ENCODE measurements at regions not wholly inside any gene's neighbourhood (a gene's known extent, or its start where the extent isn't known, plus 50 kb on each side); places are given as distances from the start of the nearest gene placed in this dataset.

DNA sequence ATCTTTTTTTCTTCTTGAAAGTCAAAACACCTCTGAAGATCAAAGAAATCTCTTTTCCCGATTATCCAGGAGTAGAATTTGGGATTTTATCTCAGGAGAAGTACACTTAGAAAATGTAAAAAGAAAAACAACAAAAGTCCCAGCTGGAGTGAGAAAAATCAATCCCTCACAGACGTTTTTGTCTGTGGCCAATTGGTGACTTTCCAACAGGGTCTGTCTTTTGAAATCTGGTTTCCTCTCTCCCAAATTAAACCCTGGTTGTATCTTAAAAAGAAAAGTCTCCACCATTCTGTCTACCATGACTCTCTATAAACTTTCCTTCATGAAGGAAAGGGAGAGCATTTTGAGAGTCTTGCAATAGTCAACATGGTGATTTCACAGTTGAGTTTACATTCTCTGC lies 88.1 kb downstream of the DACT1 start:
- no peak for TF ChIP-seq EZH2 (IDR thresholded peaks at IDR 0.05; ENCODE audit: borderline replicate concordance, low read depth, low read length, severe bottlenecking)
- TF ChIP-seq, protein P1, sequence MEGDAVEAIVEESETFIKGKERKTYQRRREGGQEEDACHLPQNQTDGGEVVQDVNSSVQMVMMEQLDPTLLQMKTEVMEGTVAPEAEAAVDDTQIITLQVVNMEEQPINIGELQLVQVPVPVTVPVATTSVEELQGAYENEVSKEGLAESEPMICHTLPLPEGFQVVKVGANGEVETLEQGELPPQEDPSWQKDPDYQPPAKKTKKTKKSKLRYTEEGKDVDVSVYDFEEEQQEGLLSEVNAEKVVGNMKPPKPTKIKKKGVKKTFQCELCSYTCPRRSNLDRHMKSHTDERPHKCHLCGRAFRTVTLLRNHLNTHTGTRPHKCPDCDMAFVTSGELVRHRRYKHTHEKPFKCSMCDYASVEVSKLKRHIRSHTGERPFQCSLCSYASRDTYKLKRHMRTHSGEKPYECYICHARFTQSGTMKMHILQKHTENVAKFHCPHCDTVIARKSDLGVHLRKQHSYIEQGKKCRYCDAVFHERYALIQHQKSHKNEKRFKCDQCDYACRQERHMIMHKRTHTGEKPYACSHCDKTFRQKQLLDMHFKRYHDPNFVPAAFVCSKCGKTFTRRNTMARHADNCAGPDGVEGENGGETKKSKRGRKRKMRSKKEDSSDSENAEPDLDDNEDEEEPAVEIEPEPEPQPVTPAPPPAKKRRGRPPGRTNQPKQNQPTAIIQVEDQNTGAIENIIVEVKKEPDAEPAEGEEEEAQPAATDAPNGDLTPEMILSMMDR (IDR thresholded peaks at IDR 0.05; ENCODE audit: borderline replicate concordance, extremely low read depth, low read length, poor library complexity, severe bottlenecking): no peak
- H3K9ac ChIP-seq (ENCODE audit: low read depth, low read length): no peak overlapping the region

DNA sequence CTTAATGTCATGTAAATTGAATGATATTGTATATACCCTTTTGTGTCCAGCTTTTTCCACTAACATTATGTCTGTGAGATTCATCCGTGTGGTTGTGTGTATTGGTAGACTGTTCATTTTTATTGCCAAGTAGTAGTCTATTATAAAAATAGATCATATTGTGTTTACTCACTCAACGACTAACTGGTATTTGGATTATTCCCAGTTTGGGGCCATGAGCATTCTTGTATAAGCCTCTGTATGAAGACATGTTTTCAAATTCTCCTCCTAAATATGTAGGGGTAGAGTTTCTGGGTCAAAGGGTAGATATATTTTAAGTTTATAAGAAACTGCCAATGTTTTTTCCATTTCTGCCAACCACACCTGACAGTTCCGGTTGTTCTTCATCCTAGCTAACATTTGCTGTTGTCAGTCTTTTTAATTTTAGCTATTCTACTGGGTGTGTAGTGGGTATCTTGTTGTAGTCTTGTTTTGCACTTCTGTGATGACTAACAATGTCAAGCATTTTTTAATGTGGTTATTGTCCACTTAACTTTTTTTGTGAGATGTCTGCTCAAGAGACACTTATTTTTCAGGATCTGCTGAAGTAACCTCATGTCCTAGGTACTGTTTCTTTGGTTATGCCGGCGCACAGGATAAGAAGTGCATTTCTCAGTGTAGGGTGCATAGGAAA lies 93.2 kb downstream of the DACT1 start:
- Histone ChIP-seq H4K20me1 (ENCODE audit: insufficient read depth, low read length) (no peaks in the 10 kb centered on the region), H3K27ac (ENCODE audit: low read length) (no peak overlapping the region), H3K4me1 (ENCODE audit: insufficient read depth, low read length) (no peaks in the 10 kb centered on the region), H3K4me2 (ENCODE audit: insufficient read depth, low read length) (no peak overlapping the region), H3K9me3 (ENCODE audit: insufficient read depth, low read length, severe bottlenecking) (no peaks in the 10 kb centered on the region), H2AFZ (ENCODE audit: low read depth, low read length) (no peak overlapping the region), H3K79me2 (ENCODE audit: insufficient read depth, low read length) (no peaks in the 10 kb centered on the region), H3K4me3 (ENCODE audit: low read depth in 1 of 2, low read length in 2 of 2) (no peak overlapping the region), H3K9ac (ENCODE audit: low read depth, low read length) (no peak overlapping the region), H3K27me3 (ENCODE audit: insufficient read depth, low read length, poor library complexity) (no peaks in the 10 kb centered on the region), H3K36me3 (ENCODE audit: insufficient read depth, low read length) (no peaks in the 10 kb centered on the region)
- DNase-seq (no peak), ATAC-seq (ENCODE audit: insufficient read depth, low read depth) (no peak)
- TF ChIP-seq EZH2 (IDR thresholded peaks at IDR 0.05; ENCODE audit: borderline replicate concordance, low read depth, low read length, severe bottlenecking): no peak
- TF ChIP-seq, protein P1 (IDR thresholded peaks at IDR 0.05; ENCODE audit: borderline replicate concordance, extremely low read depth, low read length, poor library complexity, severe bottlenecking): no peak

More for the DNA sequence above, 88.1 kb downstream of the DACT1 start:
- H3K9me3 ChIP-seq (ENCODE audit: insufficient read depth, low read length, severe bottlenecking): no peaks in the 10 kb centered on the region
- DNase-seq: no peak
- no peaks in the 10 kb centered on the region for H3K79me2 ChIP-seq (ENCODE audit: insufficient read depth, low read length)
- no peaks in the 10 kb centered on the region for H3K36me3 ChIP-seq (ENCODE audit: insufficient read depth, low read length)
- H3K4me2 ChIP-seq (ENCODE audit: insufficient read depth, low read length): no peak overlapping the region
- no peak overlapping the region for H3K27ac ChIP-seq (ENCODE audit: low read length)
- H3K4me3 ChIP-seq (ENCODE audit: low read depth in 1 of 2, low read length in 2 of 2): no peak overlapping the region
- ATAC-seq (ENCODE audit: insufficient read depth, low read depth): no peak
- no peaks in the 10 kb centered on the region for H3K27me3 ChIP-seq (ENCODE audit: insufficient read depth, low read length, poor library complexity)
- H2AFZ ChIP-seq (ENCODE audit: low read depth, low read length): no peak overlapping the region
- no peaks in the 10 kb centered on the region for H3K4me1 ChIP-seq (ENCODE audit: insufficient read depth, low read length)
- no peaks in the 10 kb centered on the region for H4K20me1 ChIP-seq (ENCODE audit: insufficient read depth, low read length)

- H3K4me2 ChIP-seq (ENCODE audit: insufficient read depth, low read length): no peak overlapping the region
- ATAC-seq (ENCODE audit: insufficient read depth, low read depth): no peak
- TF ChIP-seq, protein P1 (IDR thresholded peaks at IDR 0.05; ENCODE audit: borderline replicate concordance, extremely low read depth, low read length, poor library complexity, severe bottlenecking): no peak
- TF ChIP-seq EZH2 (IDR thresholded peaks at IDR 0.05; ENCODE audit: borderline replicate concordance, low read depth, low read length, severe bottlenecking): no peak
These were observed 93.9 kb downstream of the DACT1 start for GRCh38 chr14:58731465-58732293.

More at GRCh38 chr14:58731465-58732293, 93.9 kb downstream of the DACT1 start:
- no peak for DNase-seq
- Histone ChIP-seq H3K79me2 (ENCODE audit: insufficient read depth, low read length) (no peaks in the 10 kb centered on the region), H3K27ac (ENCODE audit: low read length) (no peak overlapping the region), H4K20me1 (ENCODE audit: insufficient read depth, low read length) (no peaks in the 10 kb centered on the region), H3K4me3 (ENCODE audit: low read depth in 1 of 2, low read length in 2 of 2) (no peak overlapping the region), H3K9me3 (ENCODE audit: insufficient read depth, low read length, severe bottlenecking) (no peaks in the 10 kb centered on the region), H3K9ac (ENCODE audit: low read depth, low read length) (no peak overlapping the region), H3K36me3 (ENCODE audit: insufficient read depth, low read length) (no peaks in the 10 kb centered on the region), H3K4me1 (ENCODE audit: insufficient read depth, low read length) (no peaks in the 10 kb centered on the region), H3K27me3 (ENCODE audit: insufficient read depth, low read length, poor library complexity) (no peaks in the 10 kb centered on the region), H2AFZ (ENCODE audit: low read depth, low read length) (no peak overlapping the region)

All from DND-41 (cell line).